ENCODE measurements at regions not wholly inside any gene's neighbourhood (a gene's known extent, or its start where the extent isn't known, plus 50 kb on each side); places are given as distances from the start of the nearest gene placed in this dataset.

DNA sequence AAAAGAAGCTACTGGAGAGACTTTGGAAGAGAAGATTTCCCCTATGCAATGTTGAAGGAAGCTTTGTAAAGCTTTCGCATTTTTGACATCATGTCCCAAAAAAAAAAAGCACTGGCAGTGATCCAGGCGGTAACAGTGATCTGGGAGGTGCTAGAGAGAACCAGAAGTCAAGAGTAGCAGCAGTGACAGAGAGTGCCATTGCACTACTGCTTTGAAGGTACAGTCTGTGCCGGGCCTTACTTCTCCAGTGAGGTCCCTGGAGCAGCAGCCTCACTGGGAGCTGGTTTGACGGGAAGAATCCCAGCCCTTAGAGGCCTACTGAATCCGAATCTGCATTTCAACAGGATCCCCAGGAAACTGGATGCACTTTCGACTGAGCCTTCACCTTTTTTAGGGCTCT is 50.9 kb upstream of the ATL2 start:
- DNase-seq (ENCODE audit: low read depth in 2 of 3, low spot score in 1 of 3) = no peak

DNA sequence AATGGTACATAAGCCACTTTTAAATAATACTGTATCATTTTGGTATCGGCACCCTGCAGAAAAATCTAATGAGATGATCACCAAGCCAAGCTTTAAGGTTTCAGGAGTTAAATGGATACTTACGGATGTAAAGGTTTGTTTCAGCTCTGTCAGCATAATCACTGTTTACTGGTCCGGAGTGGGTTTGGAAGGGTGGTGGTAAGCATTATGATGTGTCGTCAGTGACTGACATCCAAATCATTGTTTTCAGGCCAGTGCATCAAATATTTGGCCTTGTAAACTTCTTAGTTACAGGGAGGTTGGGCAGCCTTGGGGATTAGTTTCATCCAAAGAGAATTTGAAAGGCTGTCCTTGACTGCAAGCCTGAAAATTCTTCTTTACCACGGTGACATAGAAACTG is 50.0 kb upstream of the ATL2 start:
- no peak for DNase-seq (ENCODE audit: low read depth in 2 of 3, low spot score in 1 of 3)
